GM12874 (cell line): ENCODE measurements at regions not wholly inside any gene's neighbourhood (a gene's known extent, or its start where the extent isn't known, plus 50 kb on each side); places are given as distances from the start of the nearest gene placed in this dataset.

Source experiments
- CTCF ChIP-seq: IDR thresholded peaks from 2 replicates; pipeline ENCODE4 v1.5.1; 2011; ENCODE audit warnings: low read depth, mild to moderate bottlenecking, control low read depth, low read length, moderate library complexity; ENCODE audit not compliant: insufficient read depth

DNA sequence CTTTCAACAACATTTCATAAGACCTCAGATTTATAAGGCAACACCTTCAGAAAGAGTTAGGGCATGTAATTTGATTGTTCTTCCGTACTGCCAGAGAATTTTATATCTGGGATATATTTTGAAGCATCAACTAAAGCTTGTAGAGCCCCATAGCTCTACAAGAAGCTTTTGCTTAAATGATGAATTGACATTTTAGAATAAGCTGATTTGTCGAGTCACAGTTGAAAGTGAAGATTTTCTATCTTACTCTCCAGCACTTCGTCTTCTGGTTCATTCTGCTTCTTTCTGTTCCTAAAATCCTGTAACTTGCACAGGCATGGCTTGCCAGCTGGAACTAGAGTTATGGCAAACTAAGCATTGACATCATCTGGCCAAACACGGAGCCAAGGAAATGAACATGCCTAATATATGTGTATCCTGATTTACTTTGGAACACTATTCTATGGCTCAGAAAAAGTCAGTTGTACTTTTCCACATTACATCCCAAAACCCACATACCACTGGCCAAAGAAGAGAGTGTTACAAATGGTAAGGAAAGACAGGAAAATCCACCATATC lies 68.6 kb upstream of the MAST4 start:
- TF ChIP-seq CTCF = no peak

- TF ChIP-seq CTCF = no peak
Measured at GRCh38 chr5:66529182-66529581, 67.0 kb upstream of the MAST4 start.

DNA sequence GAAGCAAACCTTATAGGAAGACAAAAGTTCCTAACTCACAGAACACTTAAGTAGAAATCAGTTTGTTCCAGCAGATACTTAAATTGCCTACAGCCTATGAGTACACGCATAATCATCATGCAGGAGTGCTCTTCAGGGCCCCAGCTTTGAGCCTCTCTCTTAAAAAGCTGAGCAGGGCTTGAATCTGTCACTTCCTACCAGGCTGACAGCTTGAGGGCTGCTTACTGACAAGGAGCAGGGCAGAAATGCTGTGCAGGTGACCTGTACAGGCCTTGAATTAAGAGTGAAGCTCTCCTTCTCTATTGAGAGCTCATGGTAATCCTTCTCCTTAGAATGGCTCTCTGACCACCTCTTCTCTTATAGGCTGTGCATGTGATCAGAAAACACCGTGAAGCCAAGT lies 66.5 kb upstream of the MAST4 start:
- TF ChIP-seq CTCF = no peak

- no peak for TF ChIP-seq CTCF
Measured at GRCh38 chr5:66538126-66538525, 58.1 kb upstream of the MAST4 start.

DNA sequence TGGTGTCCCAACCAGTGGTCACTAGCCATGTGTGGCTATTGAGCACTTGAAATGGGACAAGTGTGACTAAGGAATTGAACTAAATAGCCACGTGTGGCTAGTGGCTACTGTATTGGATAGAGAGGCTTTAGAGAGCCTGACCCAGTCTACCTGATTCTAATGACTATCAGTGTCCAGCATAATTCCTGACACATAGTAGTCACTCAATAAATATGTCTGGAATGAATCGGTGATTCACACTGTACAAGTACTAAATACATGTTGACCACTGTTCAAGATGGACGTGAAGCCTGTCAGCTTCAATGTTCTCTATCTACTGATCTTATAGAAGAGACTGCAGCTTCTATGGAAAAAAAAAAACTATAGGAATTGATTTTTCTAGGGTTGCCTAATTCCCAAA lies 57.7 kb upstream of the MAST4 start:
- no peak for TF ChIP-seq CTCF

DNA sequence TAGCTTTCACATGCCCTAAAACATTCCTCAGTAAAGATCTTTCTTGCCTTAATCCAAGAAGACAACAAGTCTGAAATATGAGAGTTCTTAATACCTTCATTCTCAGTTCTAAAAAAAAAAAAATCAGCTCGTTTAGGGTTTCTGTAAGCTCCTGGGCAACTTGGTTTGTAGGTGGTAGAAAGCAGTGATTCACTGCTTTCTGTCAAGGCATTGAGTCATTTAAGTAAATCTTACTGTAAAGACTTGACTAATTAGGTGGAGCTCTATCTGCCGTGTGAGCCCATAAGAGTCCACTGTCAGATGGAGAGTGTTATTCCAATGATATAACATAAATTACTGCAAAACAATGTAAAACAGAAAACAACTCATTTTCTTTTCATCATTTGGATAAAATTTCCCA lies 56.1 kb upstream of the MAST4 start:
- TF ChIP-seq CTCF = no peak

DNA sequence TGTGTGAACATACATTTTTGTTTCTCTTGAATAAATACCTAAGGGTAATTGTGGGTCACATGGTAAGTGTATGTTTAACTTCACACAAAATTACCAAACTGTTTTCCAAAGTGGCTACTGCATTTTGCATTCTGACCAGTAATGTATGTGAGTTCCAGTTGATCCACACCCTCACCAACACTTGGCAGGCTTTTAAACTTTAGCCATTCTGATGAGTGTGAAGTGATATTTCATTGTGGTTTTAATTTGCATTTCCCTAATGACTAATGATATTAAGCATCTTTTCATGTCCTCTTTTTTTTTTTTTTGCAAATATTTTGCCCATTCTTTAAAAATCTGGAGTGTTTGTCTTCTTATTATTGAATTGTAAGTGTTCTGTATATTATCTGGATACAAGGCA lies 53.5 kb upstream of the MAST4 start:
- TF ChIP-seq CTCF = no peak
